Peyer's patch (tissue), 4 donors: ENCODE measurements at regions not wholly inside any gene's neighbourhood (a gene's known extent, or its start where the extent isn't known, plus 50 kb on each side); places are given as distances from the start of the nearest gene placed in this dataset.

Experiments
- POLR2A ChIP-seq, 2 donors: fragments of 450-650 bp; IDR thresholded peaks; one replicate each; pipeline ENCODE4 v1.5.1; 2017; ENCODE audit warnings: antibody characterized with exemption in 2 of 2, mild to moderate bottlenecking in 2 of 2, moderate library complexity in 2 of 2
- TF ChIP-seq, protein P1 (sequence below), 6 experiments: fragments of 450-650 bp in 4 of 6; fragments of 200-600 bp in 2 of 6; sonication (generic) in 1 of 6; IDR thresholded peaks; one replicate each; pipeline ENCODE4 v1.5.1; 2017 to 2019; ENCODE audit warnings: antibody characterized with exemption in 6 of 6, mild to moderate bottlenecking in 3 of 6, moderate library complexity in 1 of 6

DNA sequence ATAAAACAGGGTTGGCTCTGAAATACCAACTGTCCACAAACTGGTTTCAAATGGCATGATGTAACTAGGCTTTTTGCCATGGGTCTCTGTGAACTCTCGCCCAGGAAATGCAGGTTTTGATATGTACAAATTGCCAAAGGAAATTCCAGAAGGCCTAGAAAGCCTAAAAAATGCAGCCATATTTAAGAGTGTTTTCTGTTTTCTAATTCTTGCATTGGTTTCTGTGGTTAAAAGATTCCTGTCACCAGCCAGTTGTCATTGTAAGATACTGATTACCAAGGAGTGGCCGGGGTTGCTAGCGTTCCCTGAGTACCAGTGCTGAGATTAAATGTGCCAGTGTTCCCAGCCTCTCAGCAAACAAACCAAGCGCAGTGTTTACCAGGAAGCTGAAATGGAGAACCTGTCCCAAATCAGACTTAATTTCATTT is 53.9 kb upstream of the SORBS2 start:
- TF ChIP-seq, protein P1, sequence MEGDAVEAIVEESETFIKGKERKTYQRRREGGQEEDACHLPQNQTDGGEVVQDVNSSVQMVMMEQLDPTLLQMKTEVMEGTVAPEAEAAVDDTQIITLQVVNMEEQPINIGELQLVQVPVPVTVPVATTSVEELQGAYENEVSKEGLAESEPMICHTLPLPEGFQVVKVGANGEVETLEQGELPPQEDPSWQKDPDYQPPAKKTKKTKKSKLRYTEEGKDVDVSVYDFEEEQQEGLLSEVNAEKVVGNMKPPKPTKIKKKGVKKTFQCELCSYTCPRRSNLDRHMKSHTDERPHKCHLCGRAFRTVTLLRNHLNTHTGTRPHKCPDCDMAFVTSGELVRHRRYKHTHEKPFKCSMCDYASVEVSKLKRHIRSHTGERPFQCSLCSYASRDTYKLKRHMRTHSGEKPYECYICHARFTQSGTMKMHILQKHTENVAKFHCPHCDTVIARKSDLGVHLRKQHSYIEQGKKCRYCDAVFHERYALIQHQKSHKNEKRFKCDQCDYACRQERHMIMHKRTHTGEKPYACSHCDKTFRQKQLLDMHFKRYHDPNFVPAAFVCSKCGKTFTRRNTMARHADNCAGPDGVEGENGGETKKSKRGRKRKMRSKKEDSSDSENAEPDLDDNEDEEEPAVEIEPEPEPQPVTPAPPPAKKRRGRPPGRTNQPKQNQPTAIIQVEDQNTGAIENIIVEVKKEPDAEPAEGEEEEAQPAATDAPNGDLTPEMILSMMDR (IDR thresholded peaks at IDR 0.05) = no peak
- TF ChIP-seq POLR2A (IDR thresholded peaks at IDR 0.05) = no peak
